H1 (cell line): ENCODE measurements at regions not wholly inside any gene's neighbourhood (a gene's known extent, or its start where the extent isn't known, plus 50 kb on each side); places are given as distances from the start of the nearest gene placed in this dataset.

ENCODE experiments used
- CTCF ChIA-PET: fragments of 300-600 bp; sonication (Branson Sonifier 250); formaldehyde crosslinking; loops from one replicate; lab custom pipeline; 2021; ENCODE audit not compliant: partially characterized antibody; lab: Charles Lee
- POLR2A ChIA-PET: fragments of 300-600 bp; sonication (Branson Sonifier 250); formaldehyde crosslinking; loops from one replicate; lab custom pipeline; 2021; ENCODE audit warnings: inconsistent platforms; ENCODE audit not compliant: partially characterized antibody; lab: Charles Lee
- DNase-seq, 2 experiments: peaks; one replicate each; pipeline versions ENCODE4 v3.0.0 to v3.0.0-alpha.2; 2010 to 2022; ENCODE audit warnings: low spot score in 2 of 2, low read depth in 1 of 2, mixed read lengths in 1 of 2
- FAIRE-seq: peaks from 2 replicates; lab custom pipeline; 2011; peaks lifted over from hg19 to GRCh38; lab: Jason Lieb, UNC
- H2AFZ ChIP-seq: 2 replicates; pipeline ENCODE4 v1.8.1; 2012; ENCODE audit warnings: low read length, inconsistent platforms
- H2AK5ac ChIP-seq: 2 replicates; pipeline ENCODE4 v1.6.1; 2013; ENCODE audit warnings: low read depth, low read length
- H2BK120ac ChIP-seq: replicated peaks from 2 replicates; pipeline ENCODE3; 2013; ENCODE audit warnings: low read depth, low read length, inconsistent platforms
- H2BK12ac ChIP-seq: 2 replicates; pipeline ENCODE4 v1.6.1; 2013; ENCODE audit warnings: low read depth, low read length
- H2BK15ac ChIP-seq: 2 replicates; pipeline ENCODE4 v1.6.1; 2013; ENCODE audit warnings: low read length
- H2BK20ac ChIP-seq: 2 replicates; pipeline ENCODE4 v1.6.1; 2013; ENCODE audit warnings: low read length
- H2BK5ac ChIP-seq: 2 replicates; pipeline ENCODE4 v1.6.1; 2013; ENCODE audit warnings: low read depth, low read length
- H3K14ac ChIP-seq: 2 replicates; pipeline ENCODE4 v1.6.1; 2013; ENCODE audit warnings: inconsistent platforms; ENCODE audit not compliant: insufficient read length
- H3K18ac ChIP-seq: 2 replicates; pipeline ENCODE4 v1.6.1; 2013; ENCODE audit warnings: low read length; ENCODE audit errors: extremely low read depth
- H3K23ac ChIP-seq: 2 replicates; pipeline ENCODE4 v1.6.1; 2013; ENCODE audit warnings: inconsistent platforms; ENCODE audit not compliant: insufficient read length
- H3K23me2 ChIP-seq: 2 replicates; pipeline ENCODE4 v1.6.1; 2013; ENCODE audit warnings: low read depth, low read length
- H3K27ac ChIP-seq: 2 replicates; pipeline ENCODE4 v1.6.1; 2011; ENCODE audit warnings: low read depth, low read length, inconsistent platforms
- H3K27me3 ChIP-seq, 4 experiments: replicated peaks in 1 of 4; 1 replicate in 1 of 4; 2 replicates in 3 of 4; pipeline versions ENCODE4 v1.6.1 to v1.8.1; 2011 to 2013; ENCODE audit warnings: low read length in 3 of 4, mild to moderate bottlenecking in 3 of 4, inconsistent platforms in 2 of 4, mixed read lengths in 2 of 4, moderate library complexity in 1 of 4; ENCODE audit not compliant: control insufficient read depth in 3 of 4, insufficient read depth in 3 of 4; ENCODE audit errors: extremely low read depth in 1 of 4
- H3K36me3 ChIP-seq, 4 experiments: 2 replicates each; pipeline versions ENCODE4 v1.6.1 to v1.8.1; 2011 to 2013; ENCODE audit warnings: mild to moderate bottlenecking in 4 of 4, low read length in 3 of 4, moderate library complexity in 2 of 4, control low read depth in 1 of 4, inconsistent platforms in 1 of 4; ENCODE audit not compliant: insufficient read depth in 4 of 4, control insufficient read depth in 2 of 4
- H3K4ac ChIP-seq: replicated peaks from 2 replicates; pipeline ENCODE3; 2013; ENCODE audit warnings: low read length, low read depth, mixed read lengths, inconsistent platforms; ENCODE audit not compliant: insufficient read length
- H3K4me1 ChIP-seq, 4 experiments: replicated peaks in 1 of 4; 1 replicate in 1 of 4; 2 replicates in 3 of 4; pipeline versions ENCODE4 v1.6.1 to v1.8.1; 2011 to 2013; ENCODE audit warnings: low read length in 3 of 4, inconsistent platforms in 2 of 4, mixed read lengths in 1 of 4; ENCODE audit not compliant: insufficient read depth in 4 of 4, control insufficient read depth in 3 of 4
- H3K4me2 ChIP-seq, 2 experiments: 2 replicates each; pipeline versions ENCODE4 v1.6.1 to v1.8.1; 2011 to 2013; ENCODE audit warnings: low read depth in 2 of 2, low read length in 2 of 2, control low read depth in 1 of 2, inconsistent platforms in 1 of 2, mild to moderate bottlenecking in 1 of 2; ENCODE audit not compliant: insufficient read depth in 1 of 2
- H3K4me3 ChIP-seq, 4 experiments: fragments of 200-600, 300-600 bp in 1 of 4; sonication (generic), shearing (Covaris generic), sonication (Bioruptor Twin) in 1 of 4; 2 replicates each; pipeline versions ENCODE4 v1.5.1 to v1.8.1; 2011 to 2016; ENCODE audit warnings: low read length in 4 of 4, low read depth in 3 of 4, control low read depth in 2 of 4, inconsistent platforms in 2 of 4, mild to moderate bottlenecking in 2 of 4, mixed read lengths in 1 of 4, moderate library complexity in 1 of 4; ENCODE audit not compliant: insufficient read depth in 2 of 4; ENCODE audit errors: extremely low read depth in 1 of 4
- H3K56ac ChIP-seq: replicated peaks from 2 replicates; pipeline ENCODE3; 2013; ENCODE audit warnings: low read depth, mild to moderate bottlenecking, mixed read lengths, low read length, inconsistent platforms; ENCODE audit not compliant: insufficient read length
- H3K79me1 ChIP-seq: 2 replicates; pipeline ENCODE4 v1.6.1; 2013; ENCODE audit warnings: low read depth, low read length, control low read depth
- H3K79me2 ChIP-seq, 2 experiments: 2 replicates each; pipeline versions ENCODE4 v1.6.1 to v1.8.1; 2012 to 2013; ENCODE audit warnings: low read length in 2 of 2, mild to moderate bottlenecking in 2 of 2, inconsistent platforms in 1 of 2; ENCODE audit not compliant: insufficient read depth in 2 of 2, control insufficient read depth in 1 of 2
- H3K9ac ChIP-seq, 4 experiments: replicated peaks in 1 of 4; 1 replicate in 1 of 4; 2 replicates in 3 of 4; pipeline versions ENCODE4 v1.6.1 to v1.8.1; 2011 to 2013; ENCODE audit warnings: low read depth in 3 of 4, low read length in 3 of 4, control low read depth in 2 of 4, mild to moderate bottlenecking in 2 of 4, moderate library complexity in 2 of 4, inconsistent platforms in 1 of 4; ENCODE audit errors: extremely low read depth in 1 of 4
- H3K9me3 ChIP-seq, 2 experiments: 2 replicates each; pipeline versions ENCODE4 v1.6.1 to v1.8.1; 2012 to 2013; ENCODE audit warnings: mild to moderate bottlenecking in 2 of 2, moderate library complexity in 2 of 2, control low read depth in 1 of 2, inconsistent platforms in 1 of 2, low read depth in 1 of 2, low read length in 1 of 2, mixed read lengths in 1 of 2; ENCODE audit not compliant: insufficient read depth in 2 of 2
- H4K20me1 ChIP-seq, 2 experiments: replicated peaks in 1 of 2; 2 replicates each; pipeline versions ENCODE3 to v1.8.1; 2011 to 2013; ENCODE audit warnings: inconsistent platforms in 2 of 2, low read length in 2 of 2, mild to moderate bottlenecking in 1 of 2; ENCODE audit not compliant: insufficient read depth in 2 of 2, control insufficient read depth in 1 of 2
- H4K5ac ChIP-seq: 2 replicates; pipeline ENCODE4 v1.6.1; 2013; ENCODE audit warnings: low read length, low read depth, mixed read lengths, inconsistent platforms; ENCODE audit not compliant: insufficient read length
- H4K8ac ChIP-seq: 2 replicates; pipeline ENCODE4 v1.8.0; 2013; ENCODE audit warnings: mild to moderate bottlenecking, moderate library complexity, low read length, inconsistent platforms; ENCODE audit not compliant: insufficient read depth; ENCODE audit errors: extremely low read depth
- H4K91ac ChIP-seq: replicated peaks from 2 replicates; pipeline ENCODE3; 2013; ENCODE audit warnings: low read length, mixed read lengths, inconsistent platforms; ENCODE audit not compliant: insufficient read length
- MAFK ChIP-seq: IDR thresholded peaks from 2 replicates; pipeline ENCODE4 v1.6.1; 2012; ENCODE audit warnings: low read depth, mild to moderate bottlenecking, improper control_type of control experiment, low read length
- MAX ChIP-seq: IDR thresholded peaks from 2 replicates; pipeline ENCODE4 v1.6.1; 2012; ENCODE audit warnings: inconsistent platforms
- WGBS, 2 experiments: shearing (Covaris generic) in 1 of 2; methylation state at CpG; one replicate each; pipeline versions ENCODE4 v1.1.6 to v1.1.7; 2013 to 2015; ENCODE audit warnings: low lambda C conversion rate in 2 of 2, mixed read lengths in 2 of 2, inconsistent platforms in 1 of 2, low coverage in 1 of 2, missing lambda C conversion rate in 1 of 2; ENCODE audit not compliant: insufficient replicate concordance in 2 of 2, insufficient coverage in 1 of 2, insufficient read length in 1 of 2; ENCODE audit errors: extremely low coverage in 1 of 2, missing lambda C conversion rate in 1 of 2; 5-methylcytosine and 5-hydroxymethylcytosine counted together

- Histone ChIP-seq H3K36me3 (no peaks in the 10 kb centered on the region), H3K9me3 (no peaks in the 10 kb centered on the region), H4K8ac (no peak overlapping the region), H3K79me2 (no peaks in the 10 kb centered on the region), H4K91ac (no peak overlapping the region), H4K5ac (no peak overlapping the region), H3K79me1 (no peaks in the 10 kb centered on the region), H3K4me3 (no peak overlapping the region), H2BK12ac (no peak overlapping the region), H3K9ac (no peak overlapping the region), H2BK120ac (no peak overlapping the region), H2AK5ac (no peak overlapping the region), H3K27ac (no peak overlapping the region), H4K20me1 (no peaks in the 10 kb centered on the region)
- WGBS, 2 experiments, result 95% methylated on average over 1 of the region's 1 CpG; no CpG with 5 or more reads in 1 of the 2 experiments
- FAIRE-seq (no peak), DNase-seq (no peak)
- peak; percentile 5; the same call in 1 of the 2 replicates for TF ChIP-seq MAFK
- no peak for TF ChIP-seq MAX
- TF ChIP-seq, all 59 proteins: peak for 1
- no peak overlapping the region for H2BK20ac ChIP-seq
- H3K56ac ChIP-seq, result no peak overlapping the region
- H3K23me2 ChIP-seq, result no peaks in the 10 kb centered on the region
- H3K4me1 ChIP-seq, result no peaks in the 10 kb centered on the region
- H3K4me2 ChIP-seq, result no peak overlapping the region
- CTCF ChIA-PET, result no interaction called here
- POLR2A ChIA-PET, result no interaction called here
- no peak overlapping the region for H2BK15ac ChIP-seq
- H3K4ac ChIP-seq, result no peak overlapping the region
- no peak overlapping the region for H3K18ac ChIP-seq
- no peak overlapping the region for H2BK5ac ChIP-seq
- no peak overlapping the region for H3K23ac ChIP-seq
- H3K14ac ChIP-seq, result no peak overlapping the region
- no peak overlapping the region for H2AFZ ChIP-seq
- H3K27me3 ChIP-seq, result no peaks in the 10 kb centered on the region
Measured at GRCh38 chr7:114102131-114102530, 183.3 kb upstream of the PPP1R3A start.
